HUDEP-2 (cell line): ENCODE measurements at regions not wholly inside any gene's neighbourhood (a gene's known extent, or its start where the extent isn't known, plus 50 kb on each side); places are given as distances from the start of the nearest gene placed in this dataset.

Experiments
- DNase-seq, 76 experiments: peaks; one replicate each; lab custom pipeline; 2025; ENCODE audit not compliant: unreplicated experiment in 76 of 76; lab: John Stamatoyannopoulos, UW

DNA sequence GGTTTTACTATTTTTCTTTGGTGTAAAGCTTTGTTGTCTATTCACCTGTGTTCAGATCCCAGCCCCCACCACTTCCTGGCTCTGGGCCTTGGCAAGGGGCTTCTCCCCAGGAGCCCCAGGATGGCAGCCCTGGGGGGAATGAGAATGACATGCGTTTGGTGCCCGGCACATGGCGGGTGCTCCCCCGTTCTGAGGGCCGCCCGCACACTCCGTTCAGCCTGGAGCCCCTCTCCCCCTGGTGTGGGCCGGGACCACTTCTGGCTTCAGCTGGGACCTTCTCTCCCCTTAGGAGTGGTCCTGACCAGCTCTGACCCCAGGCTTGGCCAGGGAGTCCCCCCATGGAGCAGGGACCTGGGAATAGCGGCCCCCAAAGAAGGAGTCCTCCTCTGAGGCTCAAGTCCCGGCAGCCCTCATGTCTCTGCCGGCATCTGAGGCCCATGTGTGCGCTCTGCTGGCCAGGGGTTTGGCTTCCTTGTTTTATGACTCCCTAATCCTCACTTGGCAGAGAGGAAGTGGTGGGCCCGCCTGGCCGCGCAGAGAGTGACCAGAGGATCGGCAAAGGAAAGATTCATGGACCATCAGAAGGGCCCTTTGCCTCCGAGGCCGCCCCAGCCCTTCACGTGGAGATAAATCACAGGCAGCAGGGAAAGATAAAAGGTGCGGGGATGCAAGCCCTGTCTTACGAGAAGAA lies 57.0 kb upstream of the LMX1B start:
- DNase-seq, result no peak

DNA sequence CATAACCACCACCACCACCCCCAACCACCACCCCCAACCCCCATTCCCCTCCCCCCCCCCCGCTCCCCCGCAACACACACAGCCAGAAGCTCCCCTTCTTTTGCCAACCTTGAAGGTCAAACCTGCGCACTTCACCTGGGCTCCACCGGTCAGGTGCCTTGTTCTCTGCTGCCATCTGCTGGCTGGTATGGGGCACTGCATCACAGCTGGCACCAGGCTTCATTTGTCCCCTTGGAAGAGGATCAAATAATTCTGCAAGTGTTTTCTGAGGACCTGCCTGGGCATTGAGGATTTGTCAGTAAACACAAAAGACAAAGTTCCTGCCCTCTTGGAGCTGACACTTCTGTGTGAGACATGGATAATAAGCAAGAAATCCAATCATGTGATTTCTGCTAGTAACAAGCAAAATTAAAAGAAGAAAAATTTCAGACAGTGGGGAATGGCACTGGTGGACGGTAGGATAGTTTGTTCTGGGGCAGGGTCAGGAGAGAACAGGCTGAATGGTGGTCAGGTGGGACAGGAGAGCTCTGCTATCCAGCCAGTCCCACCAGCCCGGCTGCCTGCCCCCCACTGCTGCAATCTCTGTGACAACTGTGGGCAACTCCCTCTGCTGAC lies 55.6 kb upstream of the LMX1B start:
- peak in 35 of 76 experiments; percentile 1 to 54 (median 12) for DNase-seq

DNA sequence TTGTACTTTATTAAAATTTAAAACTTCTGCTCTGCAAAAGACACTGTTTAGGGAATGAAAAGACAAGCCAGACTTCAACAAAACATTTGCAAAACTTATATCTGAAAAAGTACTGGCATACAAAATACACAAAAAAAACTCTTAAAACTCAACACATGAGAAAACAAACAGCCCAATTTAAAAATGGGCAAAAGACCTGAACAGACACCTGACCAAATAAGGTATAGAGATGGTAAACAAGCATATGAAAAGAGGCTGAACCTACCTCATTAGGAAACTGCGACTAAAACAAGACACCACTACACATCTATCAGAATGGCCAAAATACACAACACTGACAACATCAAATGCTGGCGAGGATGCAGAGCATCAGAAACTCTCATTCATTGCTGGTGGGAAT lies 54.4 kb upstream of the LMX1B start:
- no peak for DNase-seq

DNA sequence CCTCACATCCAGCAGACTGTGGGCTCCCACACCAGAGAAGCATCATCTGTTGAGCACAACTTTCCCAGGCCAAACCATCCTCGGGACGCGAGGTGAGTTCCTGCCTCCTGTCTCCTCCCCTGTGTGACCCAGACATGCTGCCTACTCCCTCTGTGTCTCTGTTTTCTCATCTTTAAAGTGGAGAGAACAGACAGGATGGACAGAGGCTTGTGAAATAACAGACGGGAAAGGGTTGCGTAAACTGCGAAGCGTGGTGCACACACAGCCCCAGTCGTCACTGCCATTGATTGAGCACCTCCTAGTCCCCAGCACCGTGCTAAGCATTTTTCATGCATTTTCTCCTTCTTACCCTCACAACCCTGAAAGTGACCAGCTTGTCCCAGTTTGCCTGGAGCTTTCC lies 52.1 kb upstream of the LMX1B start:
- no peak for DNase-seq

DNA sequence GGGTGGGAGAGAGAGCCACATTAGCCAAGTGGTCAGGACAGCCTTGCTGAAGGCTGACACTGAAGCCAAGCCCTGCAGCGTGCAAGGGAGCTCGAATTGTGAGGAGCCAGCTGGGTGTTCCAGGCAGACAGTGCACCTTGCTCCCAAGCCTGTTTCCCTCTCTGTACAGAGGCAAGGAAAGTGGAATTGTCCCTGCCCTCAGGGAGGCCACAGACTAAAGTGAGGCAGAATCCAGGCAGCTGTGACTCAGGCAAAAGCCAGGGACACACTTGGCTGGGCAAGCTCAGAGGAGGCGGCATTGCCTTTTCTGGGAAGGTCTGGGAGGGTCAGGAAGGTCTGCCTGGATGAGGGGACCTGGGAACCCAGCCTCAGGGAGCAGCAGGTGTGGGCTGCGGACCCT lies 50.2 kb upstream of the LMX1B start:
- no peak for DNase-seq
